SK-N-SH (cell line): ENCODE measurements at regions not wholly inside any gene's neighbourhood (a gene's known extent, or its start where the extent isn't known, plus 50 kb on each side); places are given as distances from the start of the nearest gene placed in this dataset.

Experiments
- CTCF ChIA-PET: fragments of 300-600, 350-600 bp; formaldehyde crosslinking; extraction: SDS; loops from one replicate; lab custom pipeline; 2021; lab: Yijun Ruan, JAX
- POLR2A ChIA-PET: fragments of 350-600 bp; sonication (Branson Sonifier 250); formaldehyde crosslinking; extraction: SDS; loops from one replicate; lab custom pipeline; 2020; ENCODE audit warnings: antibody characterized with exemption, inconsistent platforms; lab: Yijun Ruan, JAX
- DNase-seq: peaks from one replicate; pipeline ENCODE4 v3.0.0; 2012
- H2AFZ ChIP-seq: fragments of 200-600 bp; sonication (generic); 2 replicates; pipeline ENCODE4 v1.8.1; 2016; ENCODE audit warnings: antibody characterized with exemption, mild to moderate bottlenecking, low read depth
- H3F3A ChIP-seq: fragments of 200-600 bp; sonication (generic); replicated peaks from 2 replicates; pipeline ENCODE3; 2016; ENCODE audit warnings: antibody characterized with exemption, mild to moderate bottlenecking; ENCODE audit not compliant: insufficient read depth
- H3K27ac ChIP-seq, 2 experiments: fragments of 200-500 bp in 1 of 2; fragments of 200-600 bp in 1 of 2; sonication (Bioruptor generic) in 1 of 2; sonication (generic), shearing (Covaris generic) in 1 of 2; 2 replicates each; pipeline versions ENCODE4 v1.5.1 to v1.6.1; 2014 to 2016; ENCODE audit warnings: low read depth in 2 of 2, inconsistent platforms in 1 of 2, low read length in 1 of 2, mild to moderate bottlenecking in 1 of 2, mixed read lengths in 1 of 2
- H3K27me3 ChIP-seq: fragments of 200-600 bp; sonication (generic), shearing (Covaris generic); 2 replicates; pipeline ENCODE4 v1.6.1; 2016; ENCODE audit warnings: mixed run types; ENCODE audit not compliant: insufficient read depth
- H3K36me3 ChIP-seq, 2 experiments: fragments of 200-500 bp in 1 of 2; fragments of 200-600 bp in 1 of 2; sonication (Bioruptor generic) in 1 of 2; sonication (generic) in 1 of 2; replicated peaks in 1 of 2; 2 replicates each; pipeline versions ENCODE3 to v1.5.1; 2014 to 2016; ENCODE audit warnings: low read length in 1 of 2, mild to moderate bottlenecking in 1 of 2; ENCODE audit not compliant: insufficient read depth in 2 of 2, control insufficient read depth in 1 of 2
- H3K4me1 ChIP-seq, 2 experiments: fragments of 200-500 bp in 1 of 2; fragments of 200-600 bp in 1 of 2; sonication (Bioruptor generic) in 1 of 2; sonication (generic), shearing (Covaris generic) in 1 of 2; 2 replicates each; pipeline versions ENCODE4 v1.5.1 to v1.6.1; 2014 to 2016; ENCODE audit warnings: low read depth in 1 of 2, low read length in 1 of 2, mixed run types in 1 of 2; ENCODE audit not compliant: insufficient read depth in 2 of 2, control insufficient read depth in 1 of 2
- H3K4me2 ChIP-seq: fragments of 200-600 bp; sonication (generic), shearing (Covaris generic); 2 replicates; pipeline ENCODE4 v1.6.1; 2017; ENCODE audit warnings: mixed run types
- H3K4me3 ChIP-seq, 2 experiments: fragments of 200-500 bp in 1 of 2; fragments of 200-600 bp in 1 of 2; sonication (Bioruptor generic) in 1 of 2; sonication (generic), shearing (Covaris generic) in 1 of 2; 2 replicates each; pipeline versions ENCODE4 v1.5.1 to v1.8.1; 2014 to 2016; ENCODE audit warnings: low read depth in 2 of 2, inconsistent platforms in 1 of 2, low read length in 1 of 2, mild to moderate bottlenecking in 1 of 2, mixed read lengths in 1 of 2, moderate library complexity in 1 of 2
- H3K79me2 ChIP-seq: fragments of 200-600 bp; sonication (generic); 2 replicates; pipeline ENCODE4 v1.8.1; 2017; ENCODE audit warnings: mild to moderate bottlenecking; ENCODE audit not compliant: insufficient read depth
- H3K9ac ChIP-seq: fragments of 200-600 bp; sonication (generic); 2 replicates; pipeline ENCODE4 v1.6.1; 2017; ENCODE audit warnings: mixed run types
- H3K9me2 ChIP-seq: fragments of 200-600 bp; sonication (generic); 2 replicates; pipeline ENCODE4 v1.6.1; 2017; ENCODE audit warnings: mixed run types
- H3K9me3 ChIP-seq: fragments of 200-600 bp; sonication (generic); 2 replicates; pipeline ENCODE4 v1.6.1; 2017; ENCODE audit warnings: mixed run types, mild to moderate bottlenecking, moderate library complexity
- H4K20me1 ChIP-seq: fragments of 200-600 bp; sonication (generic); 2 replicates; pipeline ENCODE4 v1.6.1; 2017; ENCODE audit warnings: mild to moderate bottlenecking, mixed run types; ENCODE audit not compliant: insufficient read depth
- CHD2 ChIP-seq: fragments of 150-350 bp; IDR thresholded peaks from 2 replicates; pipeline ENCODE4 v1.6.1; 2018; ENCODE audit warnings: low read length; ENCODE audit not compliant: partially characterized antibody
- EP300 ChIP-seq, 2 experiments: IDR thresholded peaks; 2 replicates each; pipeline versions ENCODE4 v1.4.0 to v1.6.1; 2012; ENCODE audit warnings: borderline replicate concordance in 1 of 2, low read depth in 1 of 2, low read length in 1 of 2
- FOSL2 ChIP-seq: IDR thresholded peaks from 2 replicates; pipeline ENCODE4 v1.4.0; 2012; ENCODE audit warnings: low read depth, mild to moderate bottlenecking, moderate library complexity, borderline replicate concordance
- FOXJ3 ChIP-seq: sonication (generic); formaldehyde crosslinking; IDR thresholded peaks from 2 replicates; pipeline ENCODE4 v1.5.1; 2020; ENCODE audit warnings: mild to moderate bottlenecking, missing genetic modification reagents
- GATA2 ChIP-seq: sonication (generic); formaldehyde crosslinking; IDR thresholded peaks from 2 replicates; pipeline ENCODE4 v1.5.0; 2020; ENCODE audit warnings: mild to moderate bottlenecking, missing genetic modification reagents
- JUND ChIP-seq: IDR thresholded peaks from 2 replicates; pipeline ENCODE4 v1.4.0; 2012
- MXI1 ChIP-seq: IDR thresholded peaks from 2 replicates; pipeline ENCODE4 v1.6.1; 2012; ENCODE audit warnings: mild to moderate bottlenecking, low read depth, low read length, improper control_type of control experiment
- NFIC ChIP-seq: IDR thresholded peaks from 2 replicates; pipeline ENCODE4 v1.4.0; 2012; ENCODE audit warnings: borderline replicate concordance
- POLR2AphosphoS5 ChIP-seq: IDR thresholded peaks from 2 replicates; pipeline ENCODE4 v1.6.1; 2012; ENCODE audit warnings: low read depth, low read length
- RAD21 ChIP-seq: IDR thresholded peaks from 2 replicates; pipeline ENCODE4 v1.6.1; 2012; ENCODE audit warnings: mild to moderate bottlenecking, low read length
- RCOR1 ChIP-seq: fragments of 150-350 bp; IDR thresholded peaks from 2 replicates; pipeline ENCODE4 v1.6.1; 2017; ENCODE audit warnings: antibody characterized with exemption, low read length
- RFX5 ChIP-seq: IDR thresholded peaks from 2 replicates; pipeline ENCODE4 v1.6.1; 2012; ENCODE audit warnings: mild to moderate bottlenecking, improper control_type of control experiment, low read length
- SMC3 ChIP-seq: IDR thresholded peaks from 2 replicates; pipeline ENCODE4 v1.6.1; 2012; ENCODE audit warnings: low read depth, low read length, improper control_type of control experiment
- TAF1 ChIP-seq: IDR thresholded peaks from 2 replicates; pipeline ENCODE4 v1.6.1; 2012; ENCODE audit warnings: low read depth, mild to moderate bottlenecking, low read length, moderate library complexity, borderline replicate concordance
- YY1 ChIP-seq: IDR thresholded peaks from 2 replicates; pipeline ENCODE4 v1.4.0; 2012; ENCODE audit warnings: low read depth, mild to moderate bottlenecking
- TF ChIP-seq, protein P1 (sequence below): IDR thresholded peaks from 2 replicates; pipeline ENCODE4 v1.4.0; 2012; ENCODE audit warnings: low read depth
- TF ChIP-seq, protein P2 (sequence below): fragments of 150-350 bp; IDR thresholded peaks from 2 replicates; pipeline ENCODE4 v1.6.1; 2017; ENCODE audit warnings: antibody characterized with exemption, low read length, low read depth, borderline replicate concordance
- TF ChIP-seq, protein P3 (sequence below): IDR thresholded peaks from 2 replicates; pipeline ENCODE4 v1.4.0; 2012; ENCODE audit warnings: low read depth, borderline replicate concordance
- TF ChIP-seq, protein P4 (sequence below): fragments of 150-350 bp; IDR thresholded peaks from 2 replicates; pipeline ENCODE4 v1.6.1; 2016; ENCODE audit warnings: mild to moderate bottlenecking, low read depth, low read length

DNA sequence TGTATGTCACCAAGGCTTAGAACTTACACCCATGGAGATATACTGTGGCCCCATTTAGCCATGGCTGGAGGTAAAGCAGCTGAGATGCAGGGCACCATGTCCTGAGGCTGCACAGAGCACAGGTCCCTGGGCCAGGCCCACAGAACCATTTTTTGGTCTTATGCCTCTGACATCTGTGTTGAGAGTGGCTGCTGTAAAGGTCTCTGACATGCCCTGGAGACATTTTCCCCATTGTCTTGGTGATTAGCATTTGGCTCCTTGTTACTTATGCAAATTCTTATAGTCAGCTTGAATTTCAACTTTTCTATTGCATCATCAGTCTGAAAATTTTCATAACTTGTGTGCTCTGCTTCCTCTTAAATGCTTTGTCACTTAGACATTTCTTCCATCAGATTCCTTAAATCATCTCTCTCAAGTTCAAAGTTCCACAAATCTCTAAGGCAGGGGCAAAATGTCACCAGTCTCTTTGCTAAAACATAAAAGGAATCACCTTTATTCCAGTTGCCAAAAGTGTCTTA, 701.3 kb downstream of the EPHA3 start:
- Histone ChIP-seq H3K9me3 (no peaks in the 10 kb centered on the region), H3K4me2 (no peak overlapping the region), H3F3A (no peaks in the 10 kb centered on the region), H3K27me3 (no peaks in the 10 kb centered on the region), H2AFZ (no peak overlapping the region), H3K9ac (no peak overlapping the region), H3K79me2 (no peaks in the 10 kb centered on the region), H3K9me2 (no peaks in the 10 kb centered on the region), H4K20me1 (no peaks in the 10 kb centered on the region), H3K4me3 (no peak overlapping the region), H3K27ac (no peak overlapping the region), H3K36me3 (no peaks in the 10 kb centered on the region), H3K4me1 (no peaks in the 10 kb centered on the region)
- POLR2A ChIA-PET = no interaction called here
- DNase-seq = no peak
- CTCF ChIA-PET = no interaction called here
- TF ChIP-seq GATA2 (CRISPR knock-in tag) (no peak), FOXJ3 (no peak), EP300 (IDR thresholded peaks at IDR 0.05; ENCODE audit: borderline replicate concordance in 1 of 2, low read depth in 1 of 2, low read length in 1 of 2) (no peak), RCOR1 (no peak), SMC3 (no peak), JUND (no peak), POLR2AphosphoS5 (no peak), RAD21 (no peak), YY1 (no peak), MXI1 (no peak), NFIC (no peak), TAF1 (no peak), FOSL2 (no peak), RFX5 (no peak), CHD2 (no peak)
- TF ChIP-seq, protein P1, sequence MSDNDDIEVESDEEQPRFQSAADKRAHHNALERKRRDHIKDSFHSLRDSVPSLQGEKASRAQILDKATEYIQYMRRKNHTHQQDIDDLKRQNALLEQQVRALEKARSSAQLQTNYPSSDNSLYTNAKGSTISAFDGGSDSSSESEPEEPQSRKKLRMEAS = no peak
- TF ChIP-seq, protein P2, sequence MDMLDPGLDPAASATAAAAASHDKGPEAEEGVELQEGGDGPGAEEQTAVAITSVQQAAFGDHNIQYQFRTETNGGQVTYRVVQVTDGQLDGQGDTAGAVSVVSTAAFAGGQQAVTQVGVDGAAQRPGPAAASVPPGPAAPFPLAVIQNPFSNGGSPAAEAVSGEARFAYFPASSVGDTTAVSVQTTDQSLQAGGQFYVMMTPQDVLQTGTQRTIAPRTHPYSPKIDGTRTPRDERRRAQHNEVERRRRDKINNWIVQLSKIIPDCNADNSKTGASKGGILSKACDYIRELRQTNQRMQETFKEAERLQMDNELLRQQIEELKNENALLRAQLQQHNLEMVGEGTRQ = no peak
- TF ChIP-seq, protein P3, sequence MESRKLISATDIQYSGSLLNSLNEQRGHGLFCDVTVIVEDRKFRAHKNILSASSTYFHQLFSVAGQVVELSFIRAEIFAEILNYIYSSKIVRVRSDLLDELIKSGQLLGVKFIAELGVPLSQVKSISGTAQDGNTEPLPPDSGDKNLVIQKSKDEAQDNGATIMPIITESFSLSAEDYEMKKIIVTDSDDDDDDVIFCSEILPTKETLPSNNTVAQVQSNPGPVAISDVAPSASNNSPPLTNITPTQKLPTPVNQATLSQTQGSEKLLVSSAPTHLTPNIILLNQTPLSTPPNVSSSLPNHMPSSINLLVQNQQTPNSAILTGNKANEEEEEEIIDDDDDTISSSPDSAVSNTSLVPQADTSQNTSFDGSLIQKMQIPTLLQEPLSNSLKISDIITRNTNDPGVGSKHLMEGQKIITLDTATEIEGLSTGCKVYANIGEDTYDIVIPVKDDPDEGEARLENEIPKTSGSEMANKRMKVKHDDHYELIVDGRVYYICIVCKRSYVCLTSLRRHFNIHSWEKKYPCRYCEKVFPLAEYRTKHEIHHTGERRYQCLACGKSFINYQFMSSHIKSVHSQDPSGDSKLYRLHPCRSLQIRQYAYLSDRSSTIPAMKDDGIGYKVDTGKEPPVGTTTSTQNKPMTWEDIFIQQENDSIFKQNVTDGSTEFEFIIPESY = no peak
- TF ChIP-seq, protein P4, sequence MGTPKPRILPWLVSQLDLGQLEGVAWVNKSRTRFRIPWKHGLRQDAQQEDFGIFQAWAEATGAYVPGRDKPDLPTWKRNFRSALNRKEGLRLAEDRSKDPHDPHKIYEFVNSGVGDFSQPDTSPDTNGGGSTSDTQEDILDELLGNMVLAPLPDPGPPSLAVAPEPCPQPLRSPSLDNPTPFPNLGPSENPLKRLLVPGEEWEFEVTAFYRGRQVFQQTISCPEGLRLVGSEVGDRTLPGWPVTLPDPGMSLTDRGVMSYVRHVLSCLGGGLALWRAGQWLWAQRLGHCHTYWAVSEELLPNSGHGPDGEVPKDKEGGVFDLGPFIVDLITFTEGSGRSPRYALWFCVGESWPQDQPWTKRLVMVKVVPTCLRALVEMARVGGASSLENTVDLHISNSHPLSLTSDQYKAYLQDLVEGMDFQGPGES = no peak
